Stomach (tissue), 8 donors: ENCODE measurements at regions not wholly inside any gene's neighbourhood (a gene's known extent, or its start where the extent isn't known, plus 50 kb on each side); places are given as distances from the start of the nearest gene placed in this dataset.
"Not testable (repeated sequence)": the region's sequence is repeated elsewhere in the genome, so short reads cannot be mapped to it uniquely, and the experiment has no call there.

Source experiments
- DNase-seq, 2 donors: peaks; one replicate each; pipeline versions ENCODE4 v3.0.0 to v3.0.0-alpha.2; 2013 to 2019
- H3K27ac ChIP-seq, 5 donors: fragments of 200-600 bp in 4 of 5; sonication (generic) in 4 of 5; one replicate each; pipeline ENCODE4 v1.5.1; 2013 to 2019; ENCODE audit warnings: mild to moderate bottlenecking in 1 of 5, moderate library complexity in 1 of 5
- H3K27me3 ChIP-seq, 3 donors: fragments of 200-600 bp; sonication (generic); one replicate each; pipeline ENCODE4 v1.5.1; 2017 to 2019; ENCODE audit warnings: mixed run types in 1 of 3
- H3K36me3 ChIP-seq, 4 donors: fragments of 200-600 bp; sonication (generic); 1 replicate in 3 of 4; 2 replicates in 1 of 4; pipeline ENCODE4 v1.5.1; 2016 to 2019
- H3K4me1 ChIP-seq, 4 donors: fragments of 200-600 bp; sonication (generic); one replicate each; pipeline ENCODE4 v1.5.1; 2016 to 2019
- H3K4me3 ChIP-seq, 4 donors: fragments of 200-600 bp; sonication (generic) in 3 of 4; one replicate each; pipeline ENCODE4 v1.5.1; 2016 to 2019; ENCODE audit warnings: mild to moderate bottlenecking in 1 of 4
- H3K9me3 ChIP-seq, 4 donors: fragments of 200-600 bp; sonication (generic); one replicate each; pipeline ENCODE4 v1.5.1; 2016 to 2019
- EP300 ChIP-seq: sonication (generic); formaldehyde crosslinking; IDR thresholded peaks from one replicate; pipeline ENCODE4 v1.6.1; 2017; ENCODE audit warnings: antibody characterized with exemption
- POLR2A ChIP-seq, 4 donors: fragments of 450-650 bp; IDR thresholded peaks; one replicate each; pipeline ENCODE4 v1.6.1; 2016; ENCODE audit warnings: antibody characterized with exemption in 4 of 4, control low read depth in 2 of 4, mild to moderate bottlenecking in 1 of 4, moderate library complexity in 1 of 4
- POLR2AphosphoS5 ChIP-seq, 3 donors: sonication (generic); formaldehyde crosslinking; IDR thresholded peaks; one replicate each; pipeline ENCODE4 v1.6.1; 2016; ENCODE audit warnings: antibody characterized with exemption in 3 of 3
- WGBS, 5 donors: extraction: QIAGEN DNeasy Blood & Tissue Kit in 3 of 5; methylation state at CpG; one replicate each; pipeline versions ENCODE4 v1.1.5 to v1.1.7; 2013 to 2018; 5-methylcytosine and 5-hydroxymethylcytosine counted together
- intact Hi-C: fragments of 100-400 bp; cut with DNase I; formaldehyde crosslinking; loops from one replicate; pipeline ENCODE4 v1.15.1; 2023; ENCODE audit warnings: low total_unique reads
- TF ChIP-seq, protein P1 (sequence below), 7 experiments: fragments of 450-650 bp in 4 of 7; fragments of 200-600 bp in 3 of 7; sonication (generic) in 3 of 7; IDR thresholded peaks; one replicate each; pipeline ENCODE4 v1.5.1; 2016 to 2019; ENCODE audit warnings: antibody characterized with exemption in 7 of 7, control low read depth in 2 of 7, mild to moderate bottlenecking in 1 of 7
- donor health status: healthy with polysubstance abuse.
- donor health status: Bipolar disorder and iron deficiency.
- donor health status: healthy.

GRCh38 chr5:165029099-165029870 lies 1523.9 kb downstream of the MAT2B start:
- peak in 1 of 2 donors; percentile 24 for DNase-seq

GRCh38 chr5:165030971-165031370 lies 1525.6 kb downstream of the MAT2B start:
- 59 to 88% (median 81%) methylated on average over 1 of the region's 1 CpG for WGBS, 5 donors
- Histone ChIP-seq H3K27me3 (no peaks in the 10 kb centered on the region), H3K9me3 (no peaks in the 10 kb centered on the region), H3K4me3 (no peak overlapping the region), H3K36me3 (no peaks in the 10 kb centered on the region), H3K4me1 (no peaks in the 10 kb centered on the region), H3K27ac (no peak overlapping the region)
- no peak for TF ChIP-seq POLR2AphosphoS5 (IDR thresholded peaks at IDR 0.05)
- TF ChIP-seq EP300, result no peak
- no peak for TF ChIP-seq POLR2A (IDR thresholded peaks at IDR 0.05)
- TF ChIP-seq, protein P1, sequence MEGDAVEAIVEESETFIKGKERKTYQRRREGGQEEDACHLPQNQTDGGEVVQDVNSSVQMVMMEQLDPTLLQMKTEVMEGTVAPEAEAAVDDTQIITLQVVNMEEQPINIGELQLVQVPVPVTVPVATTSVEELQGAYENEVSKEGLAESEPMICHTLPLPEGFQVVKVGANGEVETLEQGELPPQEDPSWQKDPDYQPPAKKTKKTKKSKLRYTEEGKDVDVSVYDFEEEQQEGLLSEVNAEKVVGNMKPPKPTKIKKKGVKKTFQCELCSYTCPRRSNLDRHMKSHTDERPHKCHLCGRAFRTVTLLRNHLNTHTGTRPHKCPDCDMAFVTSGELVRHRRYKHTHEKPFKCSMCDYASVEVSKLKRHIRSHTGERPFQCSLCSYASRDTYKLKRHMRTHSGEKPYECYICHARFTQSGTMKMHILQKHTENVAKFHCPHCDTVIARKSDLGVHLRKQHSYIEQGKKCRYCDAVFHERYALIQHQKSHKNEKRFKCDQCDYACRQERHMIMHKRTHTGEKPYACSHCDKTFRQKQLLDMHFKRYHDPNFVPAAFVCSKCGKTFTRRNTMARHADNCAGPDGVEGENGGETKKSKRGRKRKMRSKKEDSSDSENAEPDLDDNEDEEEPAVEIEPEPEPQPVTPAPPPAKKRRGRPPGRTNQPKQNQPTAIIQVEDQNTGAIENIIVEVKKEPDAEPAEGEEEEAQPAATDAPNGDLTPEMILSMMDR (IDR thresholded peaks at IDR 0.05), result no peak
- no peak for DNase-seq
- intact Hi-C loops, result no loop called here

More at GRCh38 chr5:165029099-165029870, 1523.9 kb downstream of the MAT2B start:
- no peaks in the 10 kb centered on the region for H3K36me3 ChIP-seq
- no peak overlapping the region for H3K27ac ChIP-seq
- no peaks in the 10 kb centered on the region for H3K9me3 ChIP-seq
- intact Hi-C loops, result no loop called here
- no peaks in the 10 kb centered on the region for H3K4me1 ChIP-seq
- no peak overlapping the region for H3K4me3 ChIP-seq
- H3K27me3 ChIP-seq, result no peaks in the 10 kb centered on the region
- TF ChIP-seq POLR2AphosphoS5 (IDR thresholded peaks at IDR 0.05), result no peak
- TF ChIP-seq, protein P1 (IDR thresholded peaks at IDR 0.05), result peak in 1 of 7 experiments; percentile 4
- WGBS, 5 donors, result 62 to 69% (median 65%) methylated on average over 3 of the region's 3 CpGs

- intact Hi-C loops, result no loop called here
- Histone ChIP-seq H3K4me3 (no peak overlapping the region), H3K27me3 (no peaks in the 10 kb centered on the region), H3K36me3 (no peaks in the 10 kb centered on the region), H3K9me3 (no peaks in the 10 kb centered on the region), H3K27ac (no peak overlapping the region), H3K4me1 (no peaks in the 10 kb centered on the region)
- 88 to 92% (median 92%) methylated on average over 2 of the region's 2 CpGs for WGBS, 5 donors
- DNase-seq, result no peak
- TF ChIP-seq POLR2A (IDR thresholded peaks at IDR 0.05) (no peak), POLR2AphosphoS5 (IDR thresholded peaks at IDR 0.05) (no peak)
Observed at GRCh38 chr5:165031371-165031770, 1526.0 kb downstream of the MAT2B start.

DNA sequence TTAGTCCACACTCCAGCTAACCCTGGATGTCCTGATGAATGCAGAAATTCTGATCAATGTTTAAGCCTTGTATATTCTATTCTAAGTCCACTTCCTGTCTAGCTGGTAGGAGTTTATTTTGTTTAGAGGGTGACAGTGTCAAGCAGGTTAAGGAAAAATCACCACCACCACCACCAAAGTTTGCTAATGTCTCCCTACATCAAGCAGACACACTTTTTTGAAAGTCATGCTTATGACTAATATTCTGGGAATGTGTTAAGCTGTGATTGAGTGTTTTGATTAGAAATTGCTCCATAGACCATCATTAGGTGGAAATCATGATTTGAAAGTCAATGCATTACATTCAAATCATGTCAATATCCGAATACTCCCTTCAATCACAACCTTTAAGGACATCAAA lies 1530.1 kb downstream of the MAT2B start:
- 71 to 86% (median 78%) methylated on average over 1 of the region's 1 CpG for WGBS, 5 donors
- Histone ChIP-seq H3K4me1 (no peaks in the 10 kb centered on the region), H3K36me3 (no peaks in the 10 kb centered on the region), H3K27ac (no peak overlapping the region), H3K9me3 (no peaks in the 10 kb centered on the region), H3K4me3 (no peak overlapping the region), H3K27me3 (no peaks in the 10 kb centered on the region)
- intact Hi-C loops, result no loop called here
- no peak for DNase-seq
- TF ChIP-seq POLR2A (IDR thresholded peaks at IDR 0.05) (no peak), POLR2AphosphoS5 (IDR thresholded peaks at IDR 0.05) (no peak), EP300 (no peak)
- TF ChIP-seq, protein P1 (IDR thresholded peaks at IDR 0.05), result no peak

- intact Hi-C loops, result no loop called here
- no peaks in the 10 kb centered on the region for H3K36me3 ChIP-seq
- TF ChIP-seq, protein P1 (IDR thresholded peaks at IDR 0.05), result no peak
- TF ChIP-seq POLR2AphosphoS5 (IDR thresholded peaks at IDR 0.05), result no peak
- no peak for TF ChIP-seq POLR2A (IDR thresholded peaks at IDR 0.05)
- H3K27me3 ChIP-seq, result no peaks in the 10 kb centered on the region
- no peak overlapping the region for H3K4me3 ChIP-seq
- no peaks in the 10 kb centered on the region for H3K4me1 ChIP-seq
- no peaks in the 10 kb centered on the region for H3K9me3 ChIP-seq
- no peak for DNase-seq
- H3K27ac ChIP-seq, result no peak overlapping the region
- WGBS, 5 donors, result 47 to 59% (median 57%) methylated on average over 3 of the region's 3 CpGs
Observed at GRCh38 chr5:165039748-165040147, 1534.3 kb downstream of the MAT2B start.

DNA sequence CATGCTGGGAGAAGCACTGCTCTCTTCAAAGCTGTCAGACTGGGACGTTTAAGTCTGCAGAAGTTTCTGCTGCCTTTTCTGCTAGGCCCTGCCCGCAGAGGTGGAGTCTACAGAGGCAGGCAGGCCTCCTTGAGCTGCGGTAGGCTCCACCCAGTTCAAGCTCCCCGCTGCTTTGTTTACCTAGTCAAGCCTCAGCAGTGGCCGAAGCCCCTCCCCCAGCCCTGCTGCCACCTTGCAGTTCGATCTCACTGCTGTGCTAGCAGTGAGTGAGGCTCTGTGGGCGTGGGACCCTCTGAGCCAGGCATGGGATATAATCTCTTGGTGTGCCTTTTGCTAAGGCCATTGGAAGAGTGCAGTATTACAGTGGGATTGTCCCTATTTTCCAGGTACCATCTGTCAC lies 1540.5 kb downstream of the MAT2B start:
- H3K27ac ChIP-seq, DNase-seq, H3K4me1 ChIP-seq, intact Hi-C loops, H3K9me3 ChIP-seq, H3K36me3 ChIP-seq, H3K27me3 ChIP-seq, H3K4me3 ChIP-seq: not testable (repeated sequence)
- 41 to 85% (median 74%) methylated on average over 4 to 7 of the region's 7 CpGs for WGBS, 5 donors
